Loucy (cell line): ENCODE measurements at regions not wholly inside any gene's neighbourhood (a gene's known extent, or its start where the extent isn't known, plus 50 kb on each side); places are given as distances from the start of the nearest gene placed in this dataset.

Source experiments
- CTCF ChIP-seq: fragments of 200-600 bp; sonication (generic); conservative IDR thresholded peaks from 2 replicates; pipeline ENCODE4 v1.5.1; 2014; ENCODE audit warnings: mild to moderate bottlenecking, antibody characterized with exemption, low read length
- EZH2phosphoT487 ChIP-seq: fragments of 200-600 bp; IDR thresholded peaks from 2 replicates; pipeline ENCODE4 v1.6.1; 2018; ENCODE audit warnings: antibody characterized with exemption, mild to moderate bottlenecking, moderate library complexity, borderline replicate concordance

GRCh38 chr3:188959013-188959412, 212.8 kb upstream of the TPRG1 start:
- TF ChIP-seq CTCF (no peak), EZH2phosphoT487 (no peak)
